NCI-H345 treated with DMSO at 0.1 percent for 48 hours (cell line): ENCODE measurements at regions not wholly inside any gene's neighbourhood (a gene's known extent, or its start where the extent isn't known, plus 50 kb on each side); places are given as distances from the start of the nearest gene placed in this dataset.

Experiments used
- DNase-seq: peaks from one replicate; lab custom pipeline; 2025; ENCODE audit not compliant: unreplicated experiment; lab: John Stamatoyannopoulos, UW

DNA sequence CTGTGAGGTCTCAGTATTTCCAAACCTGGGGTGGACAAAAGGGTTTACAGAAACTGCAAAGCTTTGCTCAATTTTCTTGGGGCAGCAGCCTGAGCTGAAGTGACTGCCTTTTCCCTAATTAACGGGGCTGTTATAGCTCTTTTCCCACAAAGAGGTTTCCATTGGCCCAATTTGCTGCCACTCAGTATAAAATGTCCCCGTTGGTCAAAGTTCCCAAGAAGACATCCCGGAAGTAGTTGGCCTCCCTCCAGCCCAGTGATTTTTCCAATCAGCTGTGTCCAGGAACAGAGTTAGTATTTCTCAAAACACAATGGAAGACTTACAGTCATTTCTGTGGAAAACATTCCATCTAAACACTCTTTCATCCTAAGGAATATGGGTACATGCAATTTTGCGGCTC lies 643.6 kb downstream of the ACTL7B start:
- no peak for DNase-seq

GRCh38 chr9:108211411-108211955 lies 644.3 kb downstream of the ACTL7B start:
- DNase-seq = no peak

DNA sequence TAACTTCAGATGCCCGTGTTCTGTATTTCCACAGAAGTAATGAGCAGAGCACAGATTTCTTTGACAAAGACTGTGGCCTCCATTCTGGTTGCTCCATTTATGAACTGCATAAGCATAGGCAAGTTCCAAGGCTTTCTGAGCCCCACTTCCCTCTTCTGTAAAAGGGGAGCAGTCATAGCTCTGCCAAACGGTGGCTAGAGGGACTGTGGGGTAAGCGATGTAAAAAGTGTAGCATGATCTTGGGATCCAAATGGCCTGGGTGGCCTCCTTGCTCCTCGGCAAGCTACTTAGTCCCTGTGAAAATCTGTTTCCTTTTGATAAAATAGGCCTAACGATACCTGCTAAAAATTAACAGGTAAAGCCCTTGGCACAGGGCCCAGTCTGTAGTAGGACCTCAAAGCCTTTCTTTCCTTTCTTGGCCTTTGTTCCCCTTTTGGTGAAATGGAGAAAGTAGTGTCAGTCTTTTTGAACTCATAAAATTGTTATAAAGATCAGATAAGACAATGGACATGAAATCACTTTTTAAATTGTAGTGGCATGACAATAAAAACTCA lies 646.6 kb downstream of the ACTL7B start:
- no peak for DNase-seq

GRCh38 chr9:108207561-108208165 lies 648.1 kb downstream of the ACTL7B start:
- DNase-seq = no peak

- no peak for DNase-seq
These were observed 650.5 kb downstream of the ACTL7B start for GRCh38 chr9:108205276-108205675.

DNA sequence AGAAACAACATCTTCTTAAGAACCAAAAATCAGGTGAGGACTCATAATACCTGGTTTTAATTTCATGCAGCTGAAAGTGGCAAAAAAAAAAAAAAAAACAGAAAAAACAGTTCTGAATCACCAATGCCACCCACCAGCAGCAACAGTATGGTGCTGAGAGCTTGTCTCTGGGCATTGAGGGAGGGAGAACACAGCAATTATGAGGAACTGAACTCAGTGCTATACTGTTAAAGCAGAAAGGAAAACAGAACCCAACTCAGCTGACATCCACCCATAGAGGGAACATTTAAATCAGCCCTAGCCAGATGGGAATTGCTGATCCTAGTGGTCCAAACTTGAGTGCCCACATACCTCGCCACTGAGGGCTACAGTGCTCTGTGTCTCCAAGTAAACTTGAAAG lies 657.9 kb downstream of the ACTL7B start:
- DNase-seq = no peak

- DNase-seq = no peak
These were observed 658.8 kb downstream of the ACTL7B start for GRCh38 chr9:108197008-108197365.

DNA sequence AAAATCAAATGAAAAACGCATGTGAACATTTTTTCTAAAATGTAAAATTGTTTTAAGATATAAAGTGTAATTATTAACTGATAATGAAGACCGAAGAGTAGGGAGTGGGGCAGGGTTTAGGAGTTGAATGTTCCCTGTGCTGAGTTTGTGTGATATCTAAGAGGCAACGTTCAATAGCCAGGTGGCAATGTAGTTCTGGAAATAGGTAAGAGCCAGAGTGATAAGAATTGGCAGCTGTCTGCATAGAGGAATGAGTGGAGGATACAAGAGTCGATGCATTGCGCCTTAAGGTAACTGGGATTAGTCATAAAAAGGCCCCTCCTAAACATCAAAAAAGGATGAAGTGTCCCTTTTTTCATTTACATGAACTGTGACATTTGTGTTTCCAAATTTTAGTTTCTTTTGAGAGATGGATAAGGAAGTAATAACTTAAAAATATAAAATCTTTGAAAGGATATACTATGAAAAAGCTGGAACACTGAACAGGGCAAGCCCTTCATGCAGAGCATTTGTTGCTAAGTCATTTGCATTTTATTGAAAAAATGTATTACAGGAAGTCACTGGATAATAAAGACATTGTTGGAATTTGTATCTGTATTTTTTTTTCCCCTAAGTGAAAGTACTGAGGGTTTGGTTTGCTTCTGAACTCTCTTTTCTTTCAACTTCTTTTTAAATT lies 659.3 kb downstream of the ACTL7B start:
- DNase-seq = no peak

DNA sequence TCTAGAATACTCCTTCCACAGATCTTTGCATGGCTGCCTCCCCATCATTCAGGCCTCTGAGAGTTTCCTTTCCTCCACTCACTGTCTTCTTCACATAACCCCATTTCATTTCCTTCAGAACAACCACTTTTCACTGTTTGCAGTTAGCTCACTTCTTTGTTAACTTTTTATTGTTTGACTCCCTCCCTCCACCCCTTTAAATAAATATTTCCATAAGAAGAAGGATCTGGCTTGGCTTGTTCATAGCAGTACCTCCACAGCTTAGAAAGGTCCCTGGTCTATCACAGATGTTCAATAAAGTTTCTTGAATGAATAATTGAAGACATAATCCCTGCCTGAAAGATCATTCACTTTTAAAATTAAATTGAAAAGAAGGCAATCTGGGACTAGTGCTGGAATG lies 661.6 kb downstream of the ACTL7B start:
- DNase-seq = no peak

DNA sequence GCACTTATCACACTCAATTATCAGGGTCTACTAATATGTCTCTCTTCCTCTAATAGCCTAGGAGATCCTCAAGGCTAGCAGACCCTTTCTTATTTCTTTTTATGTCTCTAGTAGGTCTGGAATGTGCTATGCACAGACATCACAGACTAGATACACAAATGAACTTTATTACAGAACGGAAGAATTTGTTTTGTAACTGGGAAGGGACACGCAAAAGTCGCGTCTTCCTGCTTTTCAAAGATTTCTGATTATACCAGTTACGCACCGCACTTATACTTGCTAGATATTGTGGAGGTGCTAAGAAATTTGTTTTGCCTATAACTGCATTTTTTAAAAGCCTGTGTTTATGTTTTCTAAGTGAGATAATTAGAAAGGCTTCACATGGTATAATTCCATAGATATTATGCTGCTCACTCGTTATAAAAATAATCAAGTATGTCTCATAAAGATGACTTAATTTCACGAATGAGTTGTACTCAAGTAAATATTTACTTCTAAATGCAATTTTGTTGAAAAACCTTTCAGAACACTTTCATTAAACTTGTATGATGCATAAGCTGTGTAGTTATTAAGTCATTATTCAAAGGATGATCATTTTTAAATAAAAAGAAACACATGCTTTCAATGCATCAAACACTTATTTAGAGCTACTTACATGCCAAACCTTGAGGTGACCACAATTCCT lies 662.6 kb downstream of the ACTL7B start:
- DNase-seq = no peak

GRCh38 chr9:108191065-108191464 lies 664.7 kb downstream of the ACTL7B start:
- DNase-seq = no peak

DNA sequence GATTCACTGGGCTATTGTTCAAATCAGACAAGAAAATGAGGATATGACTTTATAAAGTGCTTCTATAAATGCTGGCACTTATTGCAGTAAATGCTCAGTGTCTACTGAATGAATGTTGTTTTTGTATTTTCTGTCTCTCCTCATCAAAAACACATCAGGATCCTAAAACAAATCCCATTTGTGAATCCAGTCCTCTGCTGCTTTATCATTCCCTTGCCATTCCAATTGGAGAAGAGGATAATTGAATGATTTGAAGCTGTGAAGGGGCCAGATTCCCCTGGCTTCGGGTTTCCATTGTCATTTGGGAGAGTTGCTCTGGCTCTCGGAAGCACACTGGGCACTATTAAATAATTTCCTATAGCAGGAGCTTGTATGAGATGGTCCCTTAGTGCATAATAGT lies 666.8 kb downstream of the ACTL7B start:
- no peak for DNase-seq

DNA sequence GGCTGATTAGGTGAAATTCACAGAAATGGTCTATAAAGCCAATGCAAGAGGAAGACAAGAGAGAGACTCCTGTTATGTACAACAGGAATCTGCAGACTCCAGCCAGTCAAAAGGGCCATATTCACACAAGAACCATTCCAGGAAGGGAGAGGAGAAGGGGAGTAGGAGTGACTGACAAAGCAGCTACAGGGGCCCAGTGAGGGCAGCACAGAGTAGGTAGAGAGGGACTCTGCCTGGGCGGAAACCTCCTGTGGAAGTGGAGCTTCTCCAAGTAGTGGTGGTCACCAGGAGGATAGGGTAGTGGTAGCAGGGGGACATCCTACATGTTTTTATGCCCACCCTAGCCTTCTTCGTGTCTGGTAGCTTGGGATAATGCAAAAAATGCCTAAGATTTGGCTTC lies 667.3 kb downstream of the ACTL7B start:
- no peak for DNase-seq

GRCh38 chr9:108186642-108187395 lies 669.0 kb downstream of the ACTL7B start:
- DNase-seq = no peak

GRCh38 chr9:108185613-108186012 lies 670.2 kb downstream of the ACTL7B start:
- no peak for DNase-seq

- no peak for DNase-seq
These were observed 670.8 kb downstream of the ACTL7B start for GRCh38 chr9:108184941-108185340.

GRCh38 chr9:108184009-108184408 lies 671.8 kb downstream of the ACTL7B start:
- no peak for DNase-seq

DNA sequence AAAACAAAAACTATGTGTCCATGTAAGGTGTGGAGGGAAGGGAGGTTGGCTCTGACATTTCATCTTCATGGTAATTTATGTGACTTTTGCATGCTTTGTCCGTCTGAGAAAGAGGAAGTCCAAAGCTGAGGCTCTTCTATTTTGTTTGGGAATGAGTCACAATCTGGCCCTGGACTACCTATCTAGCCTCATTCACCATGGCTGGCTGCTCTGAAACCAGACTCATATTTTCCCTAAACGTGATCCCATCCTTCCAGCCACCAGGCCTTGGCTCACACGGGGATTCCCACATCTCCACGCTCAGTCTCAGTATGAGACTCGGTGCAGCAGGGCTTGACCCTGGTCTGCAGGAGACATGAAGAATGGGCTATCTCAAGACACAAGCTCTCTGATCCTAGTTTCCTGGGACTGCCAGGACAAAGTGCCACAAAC lies 672.8 kb downstream of the ACTL7B start:
- no peak for DNase-seq

GRCh38 chr9:108182270-108182669 lies 673.5 kb downstream of the ACTL7B start:
- DNase-seq = no peak

DNA sequence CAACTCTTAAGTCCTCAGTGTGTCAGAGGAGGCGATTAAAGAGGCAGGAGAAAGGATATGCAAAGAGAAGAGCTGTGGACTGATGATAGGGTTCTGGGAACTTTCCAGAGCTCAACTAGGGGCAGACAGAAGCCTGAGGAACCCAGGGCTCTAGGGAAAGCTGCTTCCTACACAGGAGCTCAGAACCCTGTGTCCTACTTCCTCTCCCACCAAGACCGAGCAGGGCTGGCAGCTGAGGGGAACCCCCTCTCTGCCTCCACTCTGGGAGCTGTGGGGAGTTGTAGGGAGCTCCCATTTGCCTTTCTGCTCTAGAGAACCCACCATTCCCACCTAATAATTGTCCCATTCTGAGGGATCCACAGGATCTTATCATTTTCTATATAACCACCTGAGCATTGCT lies 674.3 kb downstream of the ACTL7B start:
- DNase-seq = no peak

- peak; percentile 2 for DNase-seq
These were observed 675.2 kb downstream of the ACTL7B start for GRCh38 chr9:108180541-108180940.
